ENCODE measurements at regions not wholly inside any gene's neighbourhood (a gene's known extent, or its start where the extent isn't known, plus 50 kb on each side); places are given as distances from the start of the nearest gene placed in this dataset.

- Histone ChIP-seq H4K91ac (ENCODE audit: insufficient read depth, low read depth, low read length) (no peak overlapping the region), H2AFZ (replicated peaks; ENCODE audit: low read length, poor library complexity) (no peak overlapping the region), H3K36me3 (ENCODE audit: control insufficient read depth, insufficient read depth, low read length) (no peaks in the 10 kb centered on the region), H4K5ac (ENCODE audit: low read depth, low read length) (no peak overlapping the region), H3K23ac (ENCODE audit: low read depth, low read length) (no peak overlapping the region), H3K4me3 (ENCODE audit: insufficient read depth, low read depth, low read length) (no peak overlapping the region), H2BK20ac (ENCODE audit: low read depth, low read length) (no peak overlapping the region), H3K9me3 (ENCODE audit: control insufficient read depth, insufficient read depth, low read length) (no peaks in the 10 kb centered on the region), H3K4me1 (ENCODE audit: control insufficient read depth, insufficient read depth, low read length) (peaks cover 2% of the 10 kb centered on the region; the same call in 1 of the 2 replicates), H3K4me2 (ENCODE audit: low read depth, low read length) (no peak overlapping the region), H3K14ac (replicated peaks; ENCODE audit: low read depth, low read length) (no peak overlapping the region), H2BK120ac (ENCODE audit: low read depth, low read length) (no peak overlapping the region), H3K9ac (ENCODE audit: low read depth, low read length) (no peak overlapping the region), H2BK15ac (ENCODE audit: low read depth, low read length) (no peak overlapping the region), H2AK5ac (ENCODE audit: low read depth, low read length) (no peak overlapping the region), H3K9me1 (ENCODE audit: insufficient read depth, low read length) (no peaks in the 10 kb centered on the region), H3K4ac (ENCODE audit: low read depth, low read length) (no peak overlapping the region), H4K8ac (ENCODE audit: low read depth in 2 of 2, low read length in 2 of 2) (no peak overlapping the region), H3K27me3 (ENCODE audit: control insufficient read depth, insufficient read depth, low read length) (no peaks in the 10 kb centered on the region), H2BK5ac (ENCODE audit: low read depth, low read length, poor library complexity, severe bottlenecking) (peak overlapping the region; percentile 80), H4K20me1 (ENCODE audit: insufficient read depth, low read length) (no peaks in the 10 kb centered on the region), H3K79me1 (ENCODE audit: low read depth in 1 of 2, low read length in 2 of 2) (no peaks in the 10 kb centered on the region), H2AK9ac (replicated peaks; ENCODE audit: low read depth, low read length, poor library complexity) (no peak overlapping the region), H3K18ac (ENCODE audit: low read depth, low read length) (no peak overlapping the region), H3K56ac (ENCODE audit: extremely low read depth, insufficient read depth, low read length) (no peak overlapping the region), H3K27ac (ENCODE audit: insufficient read depth, low read length) (no peak overlapping the region)
- DNase-seq (peak; percentile 77), ATAC-seq (ENCODE audit: low read depth) (peak; percentile 59; the same call in 1 of the 2 replicates)
- intact Hi-C loops (cut with micrococcal nuclease) (no loop called here), in situ Hi-C loops (cut with MboI; ENCODE audit: low sequenced_read_pairs) (no loop called here), dilution Hi-C loops (cut with HindIII; ENCODE audit: low sequenced_read_pairs, unreplicated experiment) (no loop called here)
- peak; percentile 50; the same call in 1 of the 2 replicates for TF ChIP-seq FOS (IDR thresholded peaks at IDR 0.05; ENCODE audit: low read depth, low read length)
- no peak for TF ChIP-seq MXI1 (IDR thresholded peaks at IDR 0.05; ENCODE audit: borderline replicate concordance, low read depth, low read length)
- POLR2A ChIA-PET (ENCODE audit: unreplicated experiment) = no interaction called here
- no TSS peak for BruUV-seq (replicated peaks)
- no CpG with 5 or more reads among the region's 3 CpGs for WGBS, 2 experiments (ENCODE audit: extremely low coverage in 2 of 2, insufficient read length in 1 of 2)
- CTCF ChIA-PET = interaction anchor here (1.5 kb wide), 1 partner anchor 10 kb away, joined by 5 read pairs; no protein-coding TSS in a partner anchor
Observed at GRCh38 chr10:9786576-9786975, 1231.1 kb upstream of the CELF2 start.

Data from IMR-90 (cell line).